A549 (cell line): ENCODE measurements at regions not wholly inside any gene's neighbourhood (a gene's known extent, or its start where the extent isn't known, plus 50 kb on each side); places are given as distances from the start of the nearest gene placed in this dataset.

ENCODE experiments used
- CHD2 ChIP-seq: fragments of 150-350 bp; IDR thresholded peaks from 2 replicates; pipeline ENCODE4 v1.6.1; 2014; ENCODE audit warnings: low read length; ENCODE audit not compliant: partially characterized antibody
- EP300 ChIP-seq, 2 experiments: fragments of >200 bp; sonication (Bioruptor Twin); formaldehyde crosslinking; IDR thresholded peaks; 2 replicates in 1 of 2; 3 replicates in 1 of 2; pipeline ENCODE4 v1.6.1; 2016 to 2017
- FOSB ChIP-seq: fragments of 250-450 bp; sonication (Bioruptor Pico); IDR thresholded peaks from 2 replicates; pipeline ENCODE4 v1.5.0; 2020; ENCODE audit warnings: mild to moderate bottlenecking, moderate library complexity
- POLR2A ChIP-seq: IDR thresholded peaks from 2 replicates; pipeline ENCODE4 v1.6.1; 2012; ENCODE audit warnings: mild to moderate bottlenecking, low read length
- RFX5 ChIP-seq: fragments of 450-650 bp; IDR thresholded peaks from 2 replicates; pipeline ENCODE4 v1.7.1; 2014; ENCODE audit warnings: antibody characterized with exemption, mild to moderate bottlenecking, moderate library complexity
- TF ChIP-seq, protein P1 (sequence below): fragments of >200 bp; sonication (Bioruptor Twin); formaldehyde crosslinking; IDR thresholded peaks from 3 replicates; pipeline ENCODE4 v1.5.1; 2016
- TF ChIP-seq, protein P2 (sequence below): fragments of 200-600 bp; sonication (generic); IDR thresholded peaks from 2 replicates; pipeline ENCODE4 v1.6.1; 2016; ENCODE audit warnings: antibody characterized with exemption, mild to moderate bottlenecking, moderate library complexity
- TF ChIP-seq, protein P3 (sequence below): fragments of >200 bp; sonication (Bioruptor Twin); formaldehyde crosslinking; IDR thresholded peaks from 3 replicates; pipeline ENCODE4 v1.6.1; 2016

DNA sequence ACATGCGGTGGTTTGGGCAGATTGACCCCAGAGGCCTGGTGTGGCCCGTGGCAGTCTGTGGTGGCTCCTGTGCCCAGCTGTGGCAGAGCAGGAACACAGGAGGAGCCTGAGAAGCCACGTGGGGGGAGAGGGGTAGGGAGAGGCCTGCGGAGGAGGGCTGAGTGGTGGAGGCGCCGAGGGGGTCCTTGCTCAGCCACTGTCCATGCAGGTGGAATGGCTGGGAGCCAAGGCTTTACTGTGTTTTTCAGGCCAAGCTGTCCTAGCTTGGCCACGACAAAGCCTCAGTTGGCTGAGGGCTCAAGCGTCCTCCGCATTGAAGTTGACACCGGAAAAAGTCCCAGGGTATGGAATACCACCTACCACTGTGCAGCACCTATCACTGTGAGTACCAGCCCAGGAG, 107.0 kb downstream of the VEGFA start:
- TF ChIP-seq FOSB (CRISPR knock-in tag) (no peak), EP300 (IDR thresholded peaks at IDR 0.05) (no peak), POLR2A (no peak), RFX5 (no peak), CHD2 (no peak)
- TF ChIP-seq, protein P1, sequence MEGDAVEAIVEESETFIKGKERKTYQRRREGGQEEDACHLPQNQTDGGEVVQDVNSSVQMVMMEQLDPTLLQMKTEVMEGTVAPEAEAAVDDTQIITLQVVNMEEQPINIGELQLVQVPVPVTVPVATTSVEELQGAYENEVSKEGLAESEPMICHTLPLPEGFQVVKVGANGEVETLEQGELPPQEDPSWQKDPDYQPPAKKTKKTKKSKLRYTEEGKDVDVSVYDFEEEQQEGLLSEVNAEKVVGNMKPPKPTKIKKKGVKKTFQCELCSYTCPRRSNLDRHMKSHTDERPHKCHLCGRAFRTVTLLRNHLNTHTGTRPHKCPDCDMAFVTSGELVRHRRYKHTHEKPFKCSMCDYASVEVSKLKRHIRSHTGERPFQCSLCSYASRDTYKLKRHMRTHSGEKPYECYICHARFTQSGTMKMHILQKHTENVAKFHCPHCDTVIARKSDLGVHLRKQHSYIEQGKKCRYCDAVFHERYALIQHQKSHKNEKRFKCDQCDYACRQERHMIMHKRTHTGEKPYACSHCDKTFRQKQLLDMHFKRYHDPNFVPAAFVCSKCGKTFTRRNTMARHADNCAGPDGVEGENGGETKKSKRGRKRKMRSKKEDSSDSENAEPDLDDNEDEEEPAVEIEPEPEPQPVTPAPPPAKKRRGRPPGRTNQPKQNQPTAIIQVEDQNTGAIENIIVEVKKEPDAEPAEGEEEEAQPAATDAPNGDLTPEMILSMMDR = no peak
- TF ChIP-seq, protein P2, sequence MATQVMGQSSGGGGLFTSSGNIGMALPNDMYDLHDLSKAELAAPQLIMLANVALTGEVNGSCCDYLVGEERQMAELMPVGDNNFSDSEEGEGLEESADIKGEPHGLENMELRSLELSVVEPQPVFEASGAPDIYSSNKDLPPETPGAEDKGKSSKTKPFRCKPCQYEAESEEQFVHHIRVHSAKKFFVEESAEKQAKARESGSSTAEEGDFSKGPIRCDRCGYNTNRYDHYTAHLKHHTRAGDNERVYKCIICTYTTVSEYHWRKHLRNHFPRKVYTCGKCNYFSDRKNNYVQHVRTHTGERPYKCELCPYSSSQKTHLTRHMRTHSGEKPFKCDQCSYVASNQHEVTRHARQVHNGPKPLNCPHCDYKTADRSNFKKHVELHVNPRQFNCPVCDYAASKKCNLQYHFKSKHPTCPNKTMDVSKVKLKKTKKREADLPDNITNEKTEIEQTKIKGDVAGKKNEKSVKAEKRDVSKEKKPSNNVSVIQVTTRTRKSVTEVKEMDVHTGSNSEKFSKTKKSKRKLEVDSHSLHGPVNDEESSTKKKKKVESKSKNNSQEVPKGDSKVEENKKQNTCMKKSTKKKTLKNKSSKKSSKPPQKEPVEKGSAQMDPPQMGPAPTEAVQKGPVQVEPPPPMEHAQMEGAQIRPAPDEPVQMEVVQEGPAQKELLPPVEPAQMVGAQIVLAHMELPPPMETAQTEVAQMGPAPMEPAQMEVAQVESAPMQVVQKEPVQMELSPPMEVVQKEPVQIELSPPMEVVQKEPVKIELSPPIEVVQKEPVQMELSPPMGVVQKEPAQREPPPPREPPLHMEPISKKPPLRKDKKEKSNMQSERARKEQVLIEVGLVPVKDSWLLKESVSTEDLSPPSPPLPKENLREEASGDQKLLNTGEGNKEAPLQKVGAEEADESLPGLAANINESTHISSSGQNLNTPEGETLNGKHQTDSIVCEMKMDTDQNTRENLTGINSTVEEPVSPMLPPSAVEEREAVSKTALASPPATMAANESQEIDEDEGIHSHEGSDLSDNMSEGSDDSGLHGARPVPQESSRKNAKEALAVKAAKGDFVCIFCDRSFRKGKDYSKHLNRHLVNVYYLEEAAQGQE = no peak
- TF ChIP-seq, protein P3, sequence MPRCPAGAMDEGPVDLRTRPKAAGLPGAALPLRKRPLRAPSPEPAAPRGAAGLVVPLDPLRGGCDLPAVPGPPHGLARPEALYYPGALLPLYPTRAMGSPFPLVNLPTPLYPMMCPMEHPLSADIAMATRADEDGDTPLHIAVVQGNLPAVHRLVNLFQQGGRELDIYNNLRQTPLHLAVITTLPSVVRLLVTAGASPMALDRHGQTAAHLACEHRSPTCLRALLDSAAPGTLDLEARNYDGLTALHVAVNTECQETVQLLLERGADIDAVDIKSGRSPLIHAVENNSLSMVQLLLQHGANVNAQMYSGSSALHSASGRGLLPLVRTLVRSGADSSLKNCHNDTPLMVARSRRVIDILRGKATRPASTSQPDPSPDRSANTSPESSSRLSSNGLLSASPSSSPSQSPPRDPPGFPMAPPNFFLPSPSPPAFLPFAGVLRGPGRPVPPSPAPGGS = no peak
